Stimulated activated CD8-positive, alpha-beta memory T cell treated with anti-CD3 and anti-CD28 coated beads, Interleukin-12 subunit alpha, Interleukin-12 subunit beta, amount 100 ng/mL, for 1 hour (primary cell): ENCODE measurements at regions not wholly inside any gene's neighbourhood (a gene's known extent, or its start where the extent isn't known, plus 50 kb on each side); places are given as distances from the start of the nearest gene placed in this dataset.

Experiments used
- DNase-seq: peaks from one replicate; pipeline ENCODE4 v3.0.0-alpha.2; 2020; ENCODE audit warnings: low read depth

DNA sequence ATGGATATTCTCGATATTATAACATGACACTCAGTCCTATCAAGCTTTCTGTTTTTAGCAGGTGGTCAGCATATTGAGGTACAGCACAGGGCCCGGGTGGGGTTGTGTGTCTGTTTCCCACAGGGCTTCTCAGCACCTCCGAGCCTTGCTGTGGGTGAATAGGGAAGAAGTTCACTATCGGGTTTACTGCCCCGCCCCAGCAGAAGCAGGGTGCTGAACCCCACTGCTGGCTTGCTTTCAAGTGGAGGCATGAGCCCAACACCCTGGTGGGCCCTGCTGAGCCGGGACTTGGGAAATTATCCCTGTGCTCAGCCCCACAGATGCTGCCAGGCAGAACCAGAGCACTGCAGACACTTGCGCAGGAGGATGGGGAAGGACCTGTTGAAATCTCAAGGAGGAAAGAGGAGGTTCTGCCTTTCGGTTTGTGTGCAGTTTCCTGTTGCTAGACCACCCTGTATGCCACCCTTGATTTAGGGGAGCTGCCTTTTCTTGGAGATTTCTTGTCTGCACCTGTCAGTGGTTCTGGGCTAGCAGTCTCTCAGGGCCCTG, 270.3 kb upstream of the SALL3 start:
- no peak for DNase-seq

GRCh38 chr18:78711316-78711715, 268.3 kb upstream of the SALL3 start:
- DNase-seq: no peak

GRCh38 chr18:78711971-78712370, 267.6 kb upstream of the SALL3 start:
- DNase-seq: no peak

GRCh38 chr18:78713069-78713468, 266.5 kb upstream of the SALL3 start:
- DNase-seq: no peak

GRCh38 chr18:78713726-78714125, 265.9 kb upstream of the SALL3 start:
- DNase-seq: no peak

DNA sequence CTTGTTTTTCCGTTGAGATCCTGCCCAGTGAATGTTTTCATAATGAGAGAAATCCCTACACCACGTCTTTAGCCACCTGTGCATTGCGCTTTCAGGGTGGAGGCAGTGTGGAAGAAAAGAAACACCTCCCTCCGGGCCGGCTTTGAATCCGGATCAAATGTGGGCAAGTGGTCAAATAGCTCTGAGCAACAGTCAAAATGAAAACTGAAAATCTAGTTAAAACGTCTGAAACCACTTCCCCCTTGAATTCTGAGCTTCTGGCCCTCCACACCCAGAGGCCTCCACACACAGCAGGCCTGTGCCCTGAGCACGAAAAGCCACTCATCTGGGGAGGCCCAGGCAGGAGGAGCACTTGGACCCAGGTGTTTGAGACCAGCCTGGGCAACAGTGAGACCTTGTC, 263.6 kb upstream of the SALL3 start:
- no peak for DNase-seq

DNA sequence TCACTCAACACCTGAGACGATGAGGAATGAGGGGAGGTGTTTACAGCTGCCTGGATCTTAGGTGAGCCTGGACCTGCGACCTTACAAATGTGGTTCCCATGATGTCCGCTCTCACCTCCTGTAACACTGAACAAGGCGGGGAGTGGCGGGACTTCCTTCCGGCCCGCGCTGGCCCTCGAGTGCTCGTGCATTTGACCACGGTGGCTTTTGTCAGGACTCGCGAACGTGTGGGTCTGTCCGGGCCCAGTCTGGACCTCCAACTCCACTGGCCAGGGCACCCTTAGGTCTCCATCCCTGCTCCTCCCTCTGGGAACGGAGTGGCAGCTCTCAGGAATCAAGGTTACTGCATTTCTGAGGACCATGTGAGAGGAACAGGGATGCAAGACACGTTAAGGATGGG, 263.0 kb upstream of the SALL3 start:
- no peak for DNase-seq

DNA sequence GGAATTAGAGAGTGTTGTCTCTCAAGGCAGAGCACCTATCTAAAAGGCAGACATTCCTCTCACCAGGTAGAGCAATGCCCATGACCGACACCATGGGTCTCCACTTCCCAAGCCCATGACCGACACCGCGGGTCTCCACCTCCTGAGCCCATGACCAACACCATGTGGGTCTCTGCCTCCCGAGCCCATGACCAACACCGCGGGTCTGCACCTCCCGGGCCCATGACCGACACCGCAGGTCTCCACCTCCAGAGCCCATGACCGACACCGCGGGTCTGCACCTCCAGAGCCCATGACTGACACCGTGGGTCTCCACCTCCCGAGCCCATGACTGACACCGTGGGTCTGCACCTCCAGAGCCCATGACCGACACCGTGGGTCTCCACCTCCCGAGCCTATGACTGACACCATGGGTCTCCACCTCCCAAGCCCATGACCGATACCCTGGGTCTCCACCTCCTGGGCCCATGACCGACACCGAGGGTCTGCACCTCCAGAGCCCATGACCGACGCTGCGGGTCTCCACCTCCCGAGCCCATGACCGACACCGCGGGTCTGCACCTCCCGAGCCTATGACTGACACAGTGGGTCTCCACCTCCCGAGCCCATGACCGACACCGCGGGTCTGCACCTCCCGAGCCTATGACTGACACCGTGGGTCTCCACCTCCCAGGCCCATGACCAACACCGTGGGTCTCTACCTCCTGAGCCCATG, 262.4 kb upstream of the SALL3 start:
- no peak for DNase-seq

DNA sequence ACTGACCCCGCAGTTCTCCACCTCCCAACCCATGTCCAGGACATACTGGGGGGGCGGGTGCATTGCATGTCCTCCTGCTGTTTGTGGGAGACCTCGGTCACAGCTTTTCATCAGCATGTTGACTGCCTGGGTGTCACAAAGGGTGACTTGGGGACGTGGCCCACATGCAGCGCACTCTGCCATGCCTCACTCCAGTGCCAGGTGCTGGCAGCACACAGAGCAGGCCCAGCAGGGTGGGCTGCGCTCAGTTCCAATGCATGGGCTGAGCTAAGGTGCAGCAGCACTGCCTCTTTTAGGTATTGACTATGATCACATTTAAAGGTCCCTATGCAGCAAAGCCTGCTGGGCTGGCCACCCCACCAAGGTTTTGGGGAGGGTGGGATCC, 261.9 kb upstream of the SALL3 start:
- DNase-seq: no peak

GRCh38 chr18:78719821-78720220, 259.8 kb upstream of the SALL3 start:
- no peak for DNase-seq

DNA sequence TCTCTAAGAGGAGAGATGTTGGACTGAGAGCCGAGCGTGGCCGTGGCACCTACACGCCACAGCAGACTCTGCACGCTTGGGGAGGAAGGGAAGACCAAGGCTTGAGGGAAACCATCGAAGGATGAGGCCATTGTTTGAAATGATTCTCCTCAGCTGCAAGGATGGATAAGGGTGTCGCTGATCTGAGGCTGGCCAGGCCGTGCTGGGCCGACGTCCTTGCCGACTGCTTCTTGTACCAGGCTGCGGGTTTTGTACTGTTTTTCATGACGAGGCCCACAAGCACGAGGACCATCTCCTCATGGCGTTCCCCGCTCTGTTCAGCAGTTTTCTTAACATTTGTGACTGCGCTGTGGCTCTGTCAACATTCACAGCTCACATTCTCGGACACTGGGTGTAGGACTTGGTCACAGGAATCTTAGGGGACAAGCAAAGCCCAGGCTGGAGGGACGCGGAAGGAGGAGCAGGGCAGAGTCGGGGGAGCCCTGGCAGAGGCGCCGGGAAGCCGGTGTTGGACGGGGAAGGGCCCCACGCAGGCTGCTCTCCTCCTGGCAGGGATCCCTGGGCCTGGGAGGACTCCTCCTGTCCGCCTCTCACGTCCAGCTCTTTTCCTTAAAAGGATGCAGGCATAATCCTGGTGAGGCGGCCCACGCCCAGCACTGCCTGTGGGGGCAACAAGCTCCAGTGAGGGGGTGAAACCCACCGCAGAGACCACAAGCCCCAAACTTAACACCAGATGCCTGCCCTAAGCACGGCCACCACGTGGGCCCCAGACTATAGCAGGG, 259.0 kb upstream of the SALL3 start:
- DNase-seq: no peak

DNA sequence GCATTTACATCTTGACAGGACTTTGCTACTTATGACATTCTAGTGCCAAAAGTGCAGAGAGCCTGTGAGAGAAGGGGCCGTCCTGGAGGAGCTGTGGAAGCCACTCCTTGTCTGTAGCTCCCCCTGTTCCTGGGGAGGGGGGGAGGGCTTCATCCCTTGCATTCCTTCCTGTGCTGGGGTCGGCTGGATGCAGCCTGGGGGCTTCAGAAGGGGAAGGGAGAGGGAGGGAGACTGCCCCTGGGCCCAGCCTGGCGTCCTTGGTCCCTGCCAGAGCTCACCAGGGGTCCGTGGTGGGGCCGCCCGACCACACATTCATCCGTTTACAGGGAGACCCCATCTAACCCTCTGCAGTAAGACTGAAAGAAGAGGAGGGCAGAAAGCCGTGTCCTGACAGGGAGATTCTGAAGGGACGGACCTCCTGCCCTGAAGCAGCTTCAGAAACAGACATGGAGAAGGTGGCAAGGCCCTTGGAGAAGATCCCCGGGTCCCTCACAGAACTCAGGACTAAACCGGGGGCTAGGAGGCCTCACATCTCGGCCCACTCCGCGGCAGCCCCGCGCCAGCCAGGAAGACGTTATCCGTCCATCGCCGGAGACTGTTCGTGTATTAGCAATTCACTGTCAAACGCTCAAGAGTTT, 258.3 kb upstream of the SALL3 start:
- no peak for DNase-seq

- DNase-seq: no peak
These were observed 257.6 kb upstream of the SALL3 start for GRCh38 chr18:78721981-78722380.

DNA sequence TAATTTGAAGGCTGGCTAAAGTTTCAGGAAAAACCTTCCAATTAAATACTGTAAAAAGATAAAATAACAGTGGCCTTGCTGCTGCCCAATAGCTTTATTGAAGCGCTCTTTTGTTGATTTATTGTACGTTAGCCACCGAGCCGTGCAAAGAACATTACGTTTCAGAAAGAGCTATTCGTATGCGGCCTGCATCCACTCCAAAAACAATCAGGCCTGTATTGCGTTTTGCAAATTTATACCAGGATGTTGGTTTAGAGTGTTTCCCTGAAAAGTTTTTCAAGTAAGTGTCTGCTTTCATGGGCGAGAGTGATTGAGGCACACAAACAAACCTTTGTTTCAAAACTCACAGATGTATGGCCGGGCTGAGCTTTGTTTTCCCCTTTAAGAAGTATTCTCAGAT, 257.2 kb upstream of the SALL3 start:
- DNase-seq: no peak

DNA sequence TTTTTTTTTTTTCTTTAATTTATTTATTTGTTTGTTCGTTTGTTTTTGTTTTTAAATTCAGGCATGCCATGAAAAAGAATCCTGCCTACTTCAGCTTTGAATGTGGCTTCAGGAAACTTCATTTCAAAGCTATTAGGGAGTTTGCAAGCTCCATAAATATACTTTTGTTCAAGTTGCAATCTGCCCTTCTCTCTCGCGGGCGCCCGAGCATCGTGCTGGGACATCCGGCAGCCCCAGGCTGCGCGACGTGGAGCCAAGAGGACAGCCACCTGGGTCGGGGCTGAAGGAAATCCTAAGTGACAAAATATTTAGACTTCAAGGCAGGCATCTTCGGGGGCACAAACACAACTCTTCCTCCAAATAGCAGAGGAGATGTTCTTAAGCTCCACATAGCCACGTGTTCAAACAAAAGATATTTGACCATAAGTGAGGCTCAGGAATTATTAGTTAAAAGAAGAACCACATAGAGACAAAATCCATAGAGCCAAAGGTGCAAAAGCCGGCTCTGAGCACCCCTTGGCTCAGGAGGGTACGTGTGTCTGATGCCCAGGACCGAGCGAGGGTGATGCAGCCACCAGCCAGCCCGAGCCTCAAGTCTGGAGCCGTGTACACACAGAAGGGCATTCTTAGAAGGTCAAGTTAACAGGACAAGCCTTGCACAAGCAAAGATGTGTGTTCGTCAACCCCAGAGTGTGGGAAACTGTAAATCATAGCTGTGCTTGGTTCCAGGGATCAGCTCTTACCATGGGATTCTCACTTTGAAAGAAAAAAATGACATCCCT, 256.5 kb upstream of the SALL3 start:
- DNase-seq: no peak

DNA sequence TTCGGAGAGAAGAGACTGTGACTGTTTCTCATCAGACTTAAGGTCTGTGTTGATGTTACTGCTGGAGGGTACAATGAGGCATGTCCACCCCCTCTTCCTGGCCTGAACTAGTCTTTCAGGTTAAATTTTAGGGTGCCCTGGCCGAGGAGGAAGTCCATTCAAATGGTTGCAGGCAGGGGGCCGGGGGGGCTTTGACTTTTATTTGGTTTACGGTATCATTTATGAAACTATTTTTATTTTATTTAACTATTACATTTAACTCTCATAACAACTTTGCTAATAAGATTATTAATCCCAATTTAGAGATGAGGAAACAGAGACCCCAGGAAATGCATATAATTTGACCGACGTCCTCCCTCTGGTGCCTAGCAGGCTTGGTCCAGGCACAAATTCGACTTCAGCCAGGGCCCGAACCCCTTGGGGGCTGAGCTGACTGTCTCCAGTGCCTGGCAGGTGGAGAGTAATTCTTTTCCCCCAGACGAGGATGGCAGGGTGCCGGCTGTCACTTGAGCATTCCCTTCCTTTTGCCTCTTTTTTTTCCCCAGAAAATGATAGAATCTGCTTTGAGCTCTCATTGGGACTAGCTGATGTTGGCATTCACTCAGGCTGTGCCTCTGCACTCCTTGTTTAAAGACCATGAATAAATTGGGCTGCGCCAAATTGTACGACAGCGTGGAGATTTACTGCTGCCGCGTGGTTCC, 255.3 kb upstream of the SALL3 start:
- no peak for DNase-seq

DNA sequence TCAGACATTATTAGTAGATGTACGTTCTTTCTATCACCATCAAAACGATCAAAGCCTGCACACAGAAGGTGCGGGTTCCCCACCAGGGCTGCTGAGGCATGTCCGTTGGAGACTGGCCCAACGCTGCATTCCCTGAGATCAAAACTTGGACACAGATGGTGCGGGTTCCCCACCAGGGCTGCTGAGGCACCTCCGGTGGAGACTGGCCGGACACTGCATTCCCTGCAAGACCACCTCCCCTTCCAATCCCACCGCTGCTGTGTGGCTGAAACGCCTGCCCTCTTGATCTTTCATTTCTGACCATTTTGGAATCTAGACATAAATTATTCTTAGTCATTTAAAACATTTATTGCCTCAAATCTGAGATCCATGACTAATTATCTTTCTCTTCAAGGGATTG, 254.2 kb upstream of the SALL3 start:
- DNase-seq: no peak

GRCh38 chr18:78726326-78727056, 253.1 kb upstream of the SALL3 start:
- DNase-seq: no peak

DNA sequence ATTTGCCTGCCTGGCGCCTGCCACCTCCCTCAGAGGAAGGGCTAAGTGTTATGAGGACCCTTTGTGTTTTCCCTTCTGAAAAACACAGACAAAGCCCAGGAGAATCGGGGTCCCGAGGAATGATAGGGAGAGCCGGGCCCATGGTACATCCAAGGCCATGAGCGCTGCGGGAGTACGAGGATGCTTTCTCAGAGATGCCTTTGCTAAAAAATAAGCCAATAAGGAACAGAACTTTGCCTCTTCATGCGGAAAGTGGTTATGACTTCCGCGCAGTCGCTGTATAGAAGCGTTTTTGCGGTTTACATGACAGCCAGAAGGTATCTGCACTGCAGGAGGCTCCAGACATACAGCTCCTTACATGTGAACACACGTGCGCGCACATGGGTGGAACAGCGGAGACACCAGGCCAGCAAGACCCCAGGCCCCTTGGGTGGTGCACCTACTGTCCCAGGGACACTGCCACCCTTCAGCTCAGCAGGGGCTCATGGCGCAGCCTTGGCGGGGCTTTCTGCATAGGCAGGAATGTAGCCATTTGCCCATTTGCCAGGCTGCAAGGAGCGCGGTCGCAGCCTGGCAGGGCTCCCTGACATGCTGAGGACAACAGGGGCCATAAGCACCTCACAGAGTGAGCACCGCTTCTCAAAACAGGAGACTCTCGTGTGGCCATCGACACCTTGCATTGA, 252.4 kb upstream of the SALL3 start:
- no peak for DNase-seq
